Nephron (organoid): ENCODE measurements at regions not wholly inside any gene's neighbourhood (a gene's known extent, or its start where the extent isn't known, plus 50 kb on each side); places are given as distances from the start of the nearest gene placed in this dataset.

ENCODE experiments used
- H3K27ac Mint-ChIP-seq, 3 experiments: 2 replicates each; pipeline ENCODE4 v1.8.0; 2020; ENCODE audit warnings: mixed read lengths in 3 of 3, mild to moderate bottlenecking in 2 of 3, moderate library complexity in 1 of 3
- H3K27me3 Mint-ChIP-seq: 2 replicates; pipeline ENCODE4 v1.8.0; 2021; ENCODE audit warnings: low read depth, mild to moderate bottlenecking, moderate library complexity, mixed read lengths
- H3K36me3 Mint-ChIP-seq: 2 replicates; pipeline ENCODE4 v1.8.0; 2020; ENCODE audit warnings: low read depth, mixed read lengths
- H3K4me1 Mint-ChIP-seq: 2 replicates; pipeline ENCODE4 v1.8.0; 2020; ENCODE audit warnings: mixed read lengths
- H3K4me3 Mint-ChIP-seq, 3 experiments: 2 replicates each; pipeline ENCODE4 v1.8.0; 2020; ENCODE audit warnings: mild to moderate bottlenecking in 3 of 3, mixed read lengths in 3 of 3, moderate library complexity in 2 of 3
- H3K9me3 Mint-ChIP-seq: 2 replicates; pipeline ENCODE4 v1.8.0; 2020; ENCODE audit warnings: mixed read lengths
- CTCF ChIP-seq, 3 experiments: fragments of 200-600 bp; sonication (generic); IDR thresholded peaks; one replicate each; pipeline ENCODE4 v1.5.0; 2021; ENCODE audit warnings: antibody characterized with exemption in 3 of 3; ENCODE audit not compliant: unreplicated experiment in 3 of 3

GRCh38 chr7:86320889-86321288 lies 322.8 kb upstream of the GRM3 start:
- Mint-ChIP-seq H3K9me3 (no peaks in the 10 kb centered on the region), H3K36me3 (no peaks in the 10 kb centered on the region), H3K27me3 (no peaks in the 10 kb centered on the region), H3K4me3 (no peak overlapping the region), H3K4me1 (no peaks in the 10 kb centered on the region), H3K27ac (no peak overlapping the region)
- TF ChIP-seq CTCF (IDR thresholded peaks at IDR 0.05; ENCODE audit: unreplicated experiment in 3 of 3), result no peak

- no peak for TF ChIP-seq CTCF (IDR thresholded peaks at IDR 0.05; ENCODE audit: unreplicated experiment in 3 of 3)
- Mint-ChIP-seq H3K36me3 (no peaks in the 10 kb centered on the region), H3K4me3 (no peak overlapping the region), H3K4me1 (no peaks in the 10 kb centered on the region), H3K27me3 (no peaks in the 10 kb centered on the region), H3K9me3 (no peaks in the 10 kb centered on the region), H3K27ac (no peak overlapping the region)
Measured at GRCh38 chr7:86320341-86320740, 323.4 kb upstream of the GRM3 start.

- no peak for TF ChIP-seq CTCF (IDR thresholded peaks at IDR 0.05; ENCODE audit: unreplicated experiment in 3 of 3)
- H3K4me3 Mint-ChIP-seq, result no peak overlapping the region
Measured at GRCh38 chr7:86313842-86314241, 329.9 kb upstream of the GRM3 start.

GRCh38 chr7:86301301-86301700 lies 342.4 kb upstream of the GRM3 start:
- Mint-ChIP-seq H3K9me3 (no peaks in the 10 kb centered on the region), H3K36me3 (no peaks in the 10 kb centered on the region), H3K27ac (no peak overlapping the region), H3K4me1 (no peaks in the 10 kb centered on the region), H3K4me3 (no peak overlapping the region), H3K27me3 (no peaks in the 10 kb centered on the region)
- TF ChIP-seq CTCF (IDR thresholded peaks at IDR 0.05; ENCODE audit: unreplicated experiment in 3 of 3), result no peak

More at GRCh38 chr7:86313842-86314241, 329.9 kb upstream of the GRM3 start:
- H3K27ac Mint-ChIP-seq, result no peak overlapping the region
- no peaks in the 10 kb centered on the region for H3K27me3 Mint-ChIP-seq
- no peaks in the 10 kb centered on the region for H3K4me1 Mint-ChIP-seq
- H3K9me3 Mint-ChIP-seq, result no peaks in the 10 kb centered on the region
- no peaks in the 10 kb centered on the region for H3K36me3 Mint-ChIP-seq

GRCh38 chr7:86295526-86295925 lies 348.2 kb upstream of the GRM3 start:
- H3K36me3 Mint-ChIP-seq, result no peaks in the 10 kb centered on the region
- H3K9me3 Mint-ChIP-seq, result no peaks in the 10 kb centered on the region
- no peak overlapping the region for H3K27ac Mint-ChIP-seq
- H3K27me3 Mint-ChIP-seq, result no peaks in the 10 kb centered on the region
- H3K4me1 Mint-ChIP-seq, result no peaks in the 10 kb centered on the region
- H3K4me3 Mint-ChIP-seq, result no peak overlapping the region
- no peak for TF ChIP-seq CTCF (IDR thresholded peaks at IDR 0.05; ENCODE audit: unreplicated experiment in 3 of 3)

- H3K9me3 Mint-ChIP-seq, result no peaks in the 10 kb centered on the region
- no peaks in the 10 kb centered on the region for H3K36me3 Mint-ChIP-seq
- H3K27me3 Mint-ChIP-seq, result no peaks in the 10 kb centered on the region
- TF ChIP-seq CTCF (IDR thresholded peaks at IDR 0.05; ENCODE audit: unreplicated experiment in 3 of 3), result no peak
- H3K27ac Mint-ChIP-seq, result no peak overlapping the region
- no peak overlapping the region for H3K4me3 Mint-ChIP-seq
- no peaks in the 10 kb centered on the region for H3K4me1 Mint-ChIP-seq
Measured at GRCh38 chr7:86282014-86282682, 361.6 kb upstream of the GRM3 start.
